GM12874 (cell line): ENCODE measurements at regions not wholly inside any gene's neighbourhood (a gene's known extent, or its start where the extent isn't known, plus 50 kb on each side); places are given as distances from the start of the nearest gene placed in this dataset.

Source experiments
- CTCF ChIP-seq: IDR thresholded peaks from 2 replicates; pipeline ENCODE4 v1.5.1; 2011; ENCODE audit warnings: low read depth, mild to moderate bottlenecking, control low read depth, low read length, moderate library complexity; ENCODE audit not compliant: insufficient read depth

GRCh38 chr13:65260946-65261891 is 1968.9 kb downstream of the PCDH9 start:
- no peak for TF ChIP-seq CTCF

- no peak for TF ChIP-seq CTCF
Measured at GRCh38 chr13:65240773-65241172, 1989.4 kb downstream of the PCDH9 start.

GRCh38 chr13:65236841-65237418 is 1993.2 kb downstream of the PCDH9 start:
- TF ChIP-seq CTCF: no peak

DNA sequence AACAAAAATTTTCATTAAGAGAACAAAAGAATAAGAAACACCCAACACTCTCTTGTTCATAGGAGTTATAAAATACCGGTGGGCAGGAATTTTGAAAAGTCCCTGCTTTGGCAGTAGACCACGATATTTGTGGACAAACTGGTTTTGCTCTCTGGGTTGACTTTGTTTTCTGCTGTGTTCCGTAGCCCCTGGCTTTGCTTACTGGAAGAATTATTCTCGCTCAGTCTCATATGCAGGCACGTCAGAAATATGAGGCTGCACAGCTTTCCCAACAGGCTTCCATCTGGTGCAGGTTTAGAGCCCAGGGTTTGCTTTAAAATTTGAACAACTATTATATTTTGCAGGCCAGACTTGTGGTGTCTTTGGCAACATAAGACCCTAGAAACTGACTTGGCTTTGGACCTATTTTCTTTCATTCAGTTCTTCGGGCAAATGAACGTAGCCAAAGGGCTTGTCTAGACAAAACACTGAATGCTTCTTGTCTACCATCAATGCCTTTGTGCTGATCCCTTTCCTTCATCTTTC is 2012.6 kb downstream of the PCDH9 start:
- TF ChIP-seq CTCF: no peak

DNA sequence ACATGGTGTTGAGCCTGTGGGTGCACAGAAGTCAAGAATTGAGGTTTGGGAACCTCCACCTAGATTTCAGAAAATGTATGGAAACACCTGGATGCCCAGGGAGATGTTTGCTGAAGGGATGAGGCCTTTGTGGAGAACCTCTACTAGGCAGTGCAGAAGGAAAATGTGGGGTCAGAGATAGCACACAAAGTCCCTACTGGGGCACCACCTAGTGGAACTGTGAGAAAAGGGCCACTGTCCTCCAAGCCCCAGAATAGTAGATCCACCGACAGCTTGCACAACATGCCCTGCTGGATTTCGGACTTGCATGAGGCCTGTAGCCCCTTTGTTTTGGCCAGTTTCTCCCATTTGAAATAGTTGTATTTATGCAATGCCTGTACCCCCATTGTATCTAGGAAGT is 2027.3 kb downstream of the PCDH9 start:
- TF ChIP-seq CTCF: peak; percentile 39; the same call in 1 of the 2 replicates

DNA sequence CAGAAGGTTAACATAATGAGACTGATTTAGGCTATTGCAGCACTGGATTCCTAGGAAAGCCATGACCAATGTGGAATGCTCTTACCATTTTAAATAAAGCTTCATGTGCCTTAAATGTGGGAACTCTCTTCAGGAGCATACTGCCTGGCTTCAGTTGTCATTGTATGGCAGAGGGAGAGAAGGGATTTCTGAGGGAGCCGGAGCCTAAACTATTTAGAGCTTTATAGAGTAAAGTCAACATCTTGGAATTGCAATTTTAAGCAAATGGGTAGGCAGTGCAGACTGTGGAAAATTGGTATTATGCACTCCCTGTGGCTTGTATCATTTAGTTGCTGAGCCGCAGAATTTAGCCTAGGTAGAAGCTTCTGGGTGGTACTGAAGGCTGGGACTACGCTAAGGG is 2041.4 kb downstream of the PCDH9 start:
- no peak for TF ChIP-seq CTCF

DNA sequence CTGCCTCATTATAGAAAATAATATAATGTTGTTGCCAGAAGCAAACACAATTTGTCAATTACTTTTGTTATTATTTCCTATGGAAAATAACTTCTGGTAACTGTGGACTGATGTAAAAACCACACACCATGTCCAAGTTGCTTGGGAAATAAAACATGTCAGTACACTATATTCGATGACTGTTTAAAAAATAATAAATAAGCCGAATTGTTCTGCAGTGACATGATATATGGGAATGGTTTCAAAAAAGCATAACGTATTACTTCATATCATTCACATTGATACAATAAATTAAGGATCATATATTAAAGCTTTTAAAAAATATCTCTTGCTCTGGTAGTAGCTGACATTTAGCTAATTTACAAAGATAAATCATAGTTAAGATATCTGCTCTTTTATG is 2062.1 kb downstream of the PCDH9 start:
- TF ChIP-seq CTCF: no peak
